Prostate gland (tissue), 2 donors: ENCODE measurements at regions not wholly inside any gene's neighbourhood (a gene's known extent, or its start where the extent isn't known, plus 50 kb on each side); places are given as distances from the start of the nearest gene placed in this dataset.

ENCODE experiments used
- POLR2A ChIP-seq: fragments of 450-650 bp; IDR thresholded peaks from one replicate; pipeline ENCODE4 v1.6.1; 2016; ENCODE audit warnings: antibody characterized with exemption, mild to moderate bottlenecking
- TF ChIP-seq, protein P1 (sequence below), 4 experiments: fragments of 200-600 bp in 2 of 4; fragments of 450-650 bp in 2 of 4; sonication (generic) in 2 of 4; IDR thresholded peaks; 1 replicate in 3 of 4; 2 replicates in 1 of 4; pipeline ENCODE4 v1.5.1; 2016 to 2019; ENCODE audit warnings: antibody characterized with exemption in 4 of 4, mild to moderate bottlenecking in 2 of 4, moderate library complexity in 2 of 4

DNA sequence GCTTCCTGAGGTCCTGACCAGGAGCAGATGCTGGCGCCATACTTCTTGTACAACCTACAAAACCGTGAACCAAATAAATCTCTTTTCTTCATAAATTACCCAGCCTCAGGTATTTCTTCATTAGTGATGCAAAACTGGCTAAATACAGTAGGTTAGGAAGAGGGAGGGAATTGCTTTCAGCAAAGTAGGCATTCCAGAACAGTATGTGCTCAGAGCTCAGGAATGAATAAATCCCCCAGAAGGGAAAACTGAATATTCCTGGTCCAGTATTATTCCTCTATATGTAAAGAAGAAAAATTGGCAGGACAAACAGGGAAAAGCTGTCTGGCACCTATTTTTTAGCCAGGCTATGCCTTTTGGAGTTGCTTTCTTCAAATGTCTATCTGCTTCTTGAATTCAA is 577.1 kb downstream of the PSAT1 start:
- no peak for TF ChIP-seq POLR2A
- TF ChIP-seq, protein P1, sequence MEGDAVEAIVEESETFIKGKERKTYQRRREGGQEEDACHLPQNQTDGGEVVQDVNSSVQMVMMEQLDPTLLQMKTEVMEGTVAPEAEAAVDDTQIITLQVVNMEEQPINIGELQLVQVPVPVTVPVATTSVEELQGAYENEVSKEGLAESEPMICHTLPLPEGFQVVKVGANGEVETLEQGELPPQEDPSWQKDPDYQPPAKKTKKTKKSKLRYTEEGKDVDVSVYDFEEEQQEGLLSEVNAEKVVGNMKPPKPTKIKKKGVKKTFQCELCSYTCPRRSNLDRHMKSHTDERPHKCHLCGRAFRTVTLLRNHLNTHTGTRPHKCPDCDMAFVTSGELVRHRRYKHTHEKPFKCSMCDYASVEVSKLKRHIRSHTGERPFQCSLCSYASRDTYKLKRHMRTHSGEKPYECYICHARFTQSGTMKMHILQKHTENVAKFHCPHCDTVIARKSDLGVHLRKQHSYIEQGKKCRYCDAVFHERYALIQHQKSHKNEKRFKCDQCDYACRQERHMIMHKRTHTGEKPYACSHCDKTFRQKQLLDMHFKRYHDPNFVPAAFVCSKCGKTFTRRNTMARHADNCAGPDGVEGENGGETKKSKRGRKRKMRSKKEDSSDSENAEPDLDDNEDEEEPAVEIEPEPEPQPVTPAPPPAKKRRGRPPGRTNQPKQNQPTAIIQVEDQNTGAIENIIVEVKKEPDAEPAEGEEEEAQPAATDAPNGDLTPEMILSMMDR (IDR thresholded peaks at IDR 0.05), result no peak
